NCI-H748 (cell line): ENCODE measurements at regions not wholly inside any gene's neighbourhood (a gene's known extent, or its start where the extent isn't known, plus 50 kb on each side); places are given as distances from the start of the nearest gene placed in this dataset.
"Not testable (repeated sequence)": the region's sequence is repeated elsewhere in the genome, so short reads cannot be mapped to it uniquely, and the experiment has no call there.

Source experiments
- DNase-seq: peaks from one replicate; lab custom pipeline; 2025; ENCODE audit not compliant: unreplicated experiment; lab: John Stamatoyannopoulos, UW

GRCh38 chr5:25458628-25459027 lies 813.9 kb upstream of the CDH10 start:
- no peak for DNase-seq

DNA sequence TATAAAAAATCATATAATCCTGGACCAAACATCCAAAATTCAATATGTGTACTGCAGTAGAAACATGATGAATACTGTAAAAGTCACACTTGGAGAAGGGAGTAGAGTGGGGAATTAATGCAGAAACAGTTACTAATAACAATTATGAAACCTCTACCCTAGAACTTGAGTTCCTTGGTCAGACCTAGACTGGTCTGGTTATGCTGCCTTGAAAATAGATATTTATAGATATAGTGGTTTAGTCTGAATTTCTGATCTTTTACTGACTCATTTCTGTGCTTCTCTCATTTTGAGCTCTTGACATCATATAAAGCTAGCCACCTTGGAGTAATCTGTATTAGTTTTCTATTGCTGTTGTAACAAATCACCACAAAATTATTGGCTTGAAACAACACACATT lies 808.7 kb upstream of the CDH10 start:
- DNase-seq = no peak

- DNase-seq = no peak
Measured at GRCh38 chr5:25451294-25451693, 806.5 kb upstream of the CDH10 start.

- DNase-seq = no peak
Measured at GRCh38 chr5:25448646-25449045, 803.9 kb upstream of the CDH10 start.

- DNase-seq = no peak
Measured at GRCh38 chr5:25448190-25448621, 803.4 kb upstream of the CDH10 start.

GRCh38 chr5:25446061-25446420 lies 801.3 kb upstream of the CDH10 start:
- DNase-seq = not testable (repeated sequence)

- DNase-seq = not testable (repeated sequence)
Measured at GRCh38 chr5:25445381-25446060, 800.7 kb upstream of the CDH10 start.

DNA sequence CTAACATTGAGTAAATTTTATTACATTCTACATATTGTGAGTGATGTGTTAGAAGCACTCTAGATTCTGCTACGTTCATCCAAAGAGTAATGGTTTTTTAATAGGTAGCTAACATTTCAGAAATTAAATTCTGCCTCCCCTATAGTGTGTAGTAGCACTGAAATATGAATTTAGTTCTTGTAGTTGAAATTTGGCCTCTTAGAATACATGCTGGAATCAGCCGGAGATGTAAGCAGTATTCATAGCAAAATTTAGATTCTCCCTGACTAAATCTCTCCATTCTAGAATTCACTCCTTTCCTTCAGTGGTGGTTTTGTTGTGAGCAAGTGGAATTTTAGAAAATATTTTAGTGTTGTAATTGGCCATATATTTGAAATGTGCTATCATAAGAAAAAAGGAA lies 799.9 kb upstream of the CDH10 start:
- DNase-seq = no peak

DNA sequence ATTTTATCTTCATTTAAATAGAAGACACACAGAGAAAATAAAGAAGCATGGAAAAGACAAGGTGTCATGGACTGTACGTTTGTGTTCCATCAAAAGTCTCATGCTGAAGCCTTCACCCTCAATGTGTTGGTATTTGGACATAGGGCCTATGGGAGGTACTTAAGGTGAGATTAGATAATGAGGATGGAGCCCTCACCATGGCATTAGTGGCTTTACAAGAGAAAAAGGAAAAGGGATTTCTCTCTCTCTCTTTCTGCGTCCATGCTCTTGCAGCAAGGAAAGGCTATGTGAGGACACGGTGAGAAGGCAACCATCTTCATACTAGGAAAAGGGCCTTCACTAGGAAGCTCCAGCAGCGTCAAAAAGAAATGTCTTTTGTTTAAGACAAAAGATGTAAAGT lies 797.0 kb upstream of the CDH10 start:
- DNase-seq = no peak

GRCh38 chr5:25439025-25439424 lies 794.2 kb upstream of the CDH10 start:
- no peak for DNase-seq

GRCh38 chr5:25438375-25438774 lies 793.6 kb upstream of the CDH10 start:
- DNase-seq = not testable (repeated sequence)

DNA sequence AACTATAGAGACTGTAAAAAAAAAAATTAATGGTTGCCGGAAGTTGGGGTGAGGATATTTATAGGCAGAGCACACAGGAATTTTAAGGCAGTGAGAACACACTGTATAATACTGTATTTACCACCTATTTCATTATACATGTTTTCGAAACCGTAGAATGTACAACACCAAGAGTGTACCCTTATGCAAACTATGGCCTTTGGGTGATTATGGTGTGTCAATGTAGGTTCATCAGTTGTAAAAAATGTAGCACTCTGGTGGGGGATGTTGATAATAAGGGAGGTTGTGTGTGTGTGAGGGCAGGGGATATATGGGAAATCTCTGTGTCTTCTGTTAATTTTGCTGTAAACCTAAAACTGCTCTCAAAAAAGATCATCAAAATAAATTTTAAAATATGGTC lies 791.7 kb upstream of the CDH10 start:
- DNase-seq = no peak

DNA sequence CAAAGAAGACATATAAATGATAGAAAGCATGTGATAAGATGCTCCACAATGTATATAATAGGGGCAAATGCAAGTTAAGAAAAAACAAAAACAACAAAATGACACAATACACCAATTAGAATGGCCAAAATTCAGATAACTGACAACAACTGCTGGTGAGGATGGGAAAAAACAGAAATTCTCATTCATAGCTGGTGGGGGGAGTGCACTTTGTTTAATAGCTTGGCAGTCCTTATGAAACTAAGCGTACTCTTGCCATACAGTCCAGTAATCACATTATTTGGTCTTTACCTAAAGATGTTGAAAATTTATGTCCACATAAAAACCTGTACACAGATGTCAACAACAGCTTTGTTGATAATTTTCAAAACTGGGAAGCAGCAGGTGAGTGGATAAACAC lies 791.1 kb upstream of the CDH10 start:
- no peak for DNase-seq

- no peak for DNase-seq
Measured at GRCh38 chr5:25427240-25427639, 782.5 kb upstream of the CDH10 start.

GRCh38 chr5:25423271-25423670 lies 778.5 kb upstream of the CDH10 start:
- no peak for DNase-seq

DNA sequence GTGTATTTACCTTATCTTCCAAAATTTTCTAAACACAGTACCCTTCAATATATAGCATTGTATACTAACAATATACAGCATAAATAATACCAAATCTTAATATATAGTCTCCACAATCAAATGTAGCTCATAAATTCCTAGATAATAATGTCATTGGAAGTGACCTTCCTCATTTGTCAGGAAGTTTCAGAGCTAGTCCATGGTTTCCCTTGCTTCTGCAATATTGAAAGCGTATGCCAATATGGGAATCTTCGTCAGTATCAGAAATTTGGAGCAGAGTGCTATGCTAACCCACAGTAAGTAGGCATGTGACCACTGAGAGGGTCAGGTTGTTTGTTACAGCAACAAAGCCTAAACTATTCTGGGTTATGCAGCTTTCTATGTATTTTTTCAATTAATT lies 774.9 kb upstream of the CDH10 start:
- DNase-seq = no peak

DNA sequence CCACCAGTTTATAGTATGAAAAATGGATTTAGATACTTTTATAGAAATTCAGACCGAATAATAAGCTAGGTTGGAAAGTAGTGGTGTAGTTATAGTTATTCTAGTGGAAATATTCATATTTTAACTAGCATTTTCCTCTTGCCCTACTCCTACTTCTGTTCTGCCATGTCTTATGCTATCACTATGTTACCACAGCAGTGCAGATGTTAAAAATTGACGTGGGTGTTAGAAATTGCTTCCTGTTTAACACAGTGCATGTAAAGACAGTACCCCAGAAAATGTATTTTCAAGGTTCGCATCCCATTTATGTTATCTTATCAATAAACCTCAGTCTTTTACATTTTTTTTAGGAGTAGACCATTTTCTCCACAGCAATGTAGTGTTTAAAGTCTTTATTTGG lies 774.2 kb upstream of the CDH10 start:
- no peak for DNase-seq

- DNase-seq = no peak
Measured at GRCh38 chr5:25418319-25418859, 773.6 kb upstream of the CDH10 start.

DNA sequence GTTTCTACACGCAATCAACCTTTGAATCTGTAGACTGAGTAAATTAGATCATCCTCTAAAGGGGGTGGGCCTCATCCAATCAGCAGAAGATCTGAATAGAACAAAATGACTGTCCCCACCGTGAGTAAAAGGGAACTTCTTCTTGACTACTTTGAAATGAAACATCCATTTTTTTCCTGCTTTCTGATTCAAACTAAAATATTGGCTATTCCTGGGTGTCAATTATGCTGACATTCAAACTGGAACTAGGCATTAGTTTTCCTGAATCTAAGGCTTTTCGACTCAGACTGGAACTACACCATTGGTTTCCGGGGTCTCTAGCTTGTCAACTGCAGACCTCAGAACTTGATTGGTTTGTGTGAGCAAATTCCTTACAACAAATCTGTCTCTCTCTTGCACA lies 772.2 kb upstream of the CDH10 start:
- no peak for DNase-seq

DNA sequence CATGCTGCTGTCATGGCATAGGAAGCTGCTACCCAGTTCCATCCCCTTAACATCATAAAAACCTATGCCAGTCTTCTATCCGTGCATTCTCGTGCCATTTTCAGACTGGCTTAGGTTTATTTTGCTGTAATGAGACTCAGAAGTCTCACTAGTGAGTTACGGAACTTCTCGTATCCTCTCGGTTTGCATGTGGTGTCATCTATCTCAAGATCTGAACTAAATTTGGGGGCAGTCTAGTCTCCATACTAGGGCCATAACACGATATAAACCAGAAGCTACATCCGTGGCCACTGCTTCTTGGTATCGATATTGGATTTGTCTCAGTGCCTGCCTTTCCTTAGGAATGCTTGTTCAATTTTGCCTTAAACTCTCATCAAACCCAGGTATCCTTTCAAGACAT lies 771.2 kb upstream of the CDH10 start:
- DNase-seq = no peak

DNA sequence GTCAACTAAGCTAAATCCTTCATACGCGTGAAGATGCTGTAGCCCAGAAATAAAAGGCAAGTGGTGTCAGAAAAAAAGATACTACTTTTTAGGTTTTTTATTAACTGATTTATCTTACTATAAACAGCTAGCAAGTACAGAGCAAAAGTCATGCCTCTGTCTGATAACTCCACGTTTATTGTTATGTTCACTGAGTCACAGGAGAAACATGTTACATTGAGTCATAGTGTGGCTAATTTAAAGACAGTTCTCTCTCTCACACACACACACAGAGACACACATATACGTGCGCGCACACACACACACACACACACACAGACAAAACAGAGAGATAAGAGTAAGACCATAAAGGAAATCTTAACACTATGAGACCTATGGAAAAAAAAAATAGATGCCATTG lies 770.0 kb upstream of the CDH10 start:
- DNase-seq = no peak

GRCh38 chr5:25412116-25412661 lies 767.4 kb upstream of the CDH10 start:
- DNase-seq = no peak

GRCh38 chr5:25407365-25407764 lies 762.6 kb upstream of the CDH10 start:
- DNase-seq = not testable (repeated sequence)
